ENCODE measurements at regions not wholly inside any gene's neighbourhood (a gene's known extent, or its start where the extent isn't known, plus 50 kb on each side); places are given as distances from the start of the nearest gene placed in this dataset.

GRCh38 chr15:95279277-95280019 is 1048.1 kb downstream of the MCTP2 start:
- DNase-seq, result no peak

- DNase-seq, result no peak
These were observed 1049.3 kb downstream of the MCTP2 start for GRCh38 chr15:95280711-95281110.

- DNase-seq, result no peak
These were observed 1049.0 kb upstream of the NR2F2 start for GRCh38 chr15:95281470-95281869.

GRCh38 chr15:95284492-95284891 is 1046.0 kb upstream of the NR2F2 start:
- DNase-seq, result no peak

- no peak for DNase-seq
These were observed 1045.5 kb upstream of the NR2F2 start for GRCh38 chr15:95284933-95285421.

- no peak for DNase-seq
These were observed 1044.1 kb upstream of the NR2F2 start for GRCh38 chr15:95286352-95286880.

GRCh38 chr15:95287720-95288103 is 1042.8 kb upstream of the NR2F2 start:
- DNase-seq, result peak in 6 of 51 donors; percentile 7 to 17 (median 10)

GRCh38 chr15:95288626-95289025 is 1041.9 kb upstream of the NR2F2 start:
- no peak for DNase-seq

GRCh38 chr15:95290176-95290974 is 1040.1 kb upstream of the NR2F2 start:
- no peak for DNase-seq

GRCh38 chr15:95291898-95292472 is 1038.5 kb upstream of the NR2F2 start:
- DNase-seq, result peak in 1 of 51 donors; percentile 13

GRCh38 chr15:95292785-95293450 is 1037.6 kb upstream of the NR2F2 start:
- peak in 1 of 51 donors; percentile 4 for DNase-seq

GRCh38 chr15:95293456-95294031 is 1037.0 kb upstream of the NR2F2 start:
- DNase-seq, result no peak

GRCh38 chr15:95295363-95295762 is 1035.1 kb upstream of the NR2F2 start:
- no peak for DNase-seq

- no peak for DNase-seq
These were observed 1034.4 kb upstream of the NR2F2 start for GRCh38 chr15:95295896-95296625.

GRCh38 chr15:95296643-95297042 is 1033.9 kb upstream of the NR2F2 start:
- DNase-seq, result no peak

- no peak for DNase-seq
These were observed 1031.8 kb upstream of the NR2F2 start for GRCh38 chr15:95298729-95299128.

- DNase-seq, result no peak
These were observed 1029.5 kb upstream of the NR2F2 start for GRCh38 chr15:95300958-95301357.

- no peak for DNase-seq
These were observed 1028.3 kb upstream of the NR2F2 start for GRCh38 chr15:95302206-95302605.

GRCh38 chr15:95302809-95303208 is 1027.7 kb upstream of the NR2F2 start:
- DNase-seq, result no peak

GRCh38 chr15:95303713-95304112 is 1026.8 kb upstream of the NR2F2 start:
- DNase-seq, result no peak

Data from hypothalamus (tissue), 51 donors.